H1 (cell line): ENCODE measurements at regions not wholly inside any gene's neighbourhood (a gene's known extent, or its start where the extent isn't known, plus 50 kb on each side); places are given as distances from the start of the nearest gene placed in this dataset.

ENCODE experiments used
- CTCF ChIA-PET: fragments of 300-600 bp; sonication (Branson Sonifier 250); formaldehyde crosslinking; loops from one replicate; lab custom pipeline; 2021; ENCODE audit not compliant: partially characterized antibody; lab: Charles Lee
- POLR2A ChIA-PET: fragments of 300-600 bp; sonication (Branson Sonifier 250); formaldehyde crosslinking; loops from one replicate; lab custom pipeline; 2021; ENCODE audit warnings: inconsistent platforms; ENCODE audit not compliant: partially characterized antibody; lab: Charles Lee
- DNase-seq, 2 experiments: peaks; one replicate each; pipeline versions ENCODE4 v3.0.0 to v3.0.0-alpha.2; 2010 to 2022; ENCODE audit warnings: low spot score in 2 of 2, low read depth in 1 of 2, mixed read lengths in 1 of 2
- FAIRE-seq: peaks from 2 replicates; lab custom pipeline; 2011; peaks lifted over from hg19 to GRCh38; lab: Jason Lieb, UNC
- H2AFZ ChIP-seq: 2 replicates; pipeline ENCODE4 v1.8.1; 2012; ENCODE audit warnings: low read length, inconsistent platforms
- H2AK5ac ChIP-seq: 2 replicates; pipeline ENCODE4 v1.6.1; 2013; ENCODE audit warnings: low read depth, low read length
- H2BK120ac ChIP-seq: replicated peaks from 2 replicates; pipeline ENCODE3; 2013; ENCODE audit warnings: low read depth, low read length, inconsistent platforms
- H2BK12ac ChIP-seq: 2 replicates; pipeline ENCODE4 v1.6.1; 2013; ENCODE audit warnings: low read depth, low read length
- H2BK15ac ChIP-seq: 2 replicates; pipeline ENCODE4 v1.6.1; 2013; ENCODE audit warnings: low read length
- H2BK20ac ChIP-seq: 2 replicates; pipeline ENCODE4 v1.6.1; 2013; ENCODE audit warnings: low read length
- H2BK5ac ChIP-seq: 2 replicates; pipeline ENCODE4 v1.6.1; 2013; ENCODE audit warnings: low read depth, low read length
- H3K14ac ChIP-seq: 2 replicates; pipeline ENCODE4 v1.6.1; 2013; ENCODE audit warnings: inconsistent platforms; ENCODE audit not compliant: insufficient read length
- H3K18ac ChIP-seq: 2 replicates; pipeline ENCODE4 v1.6.1; 2013; ENCODE audit warnings: low read length; ENCODE audit errors: extremely low read depth
- H3K23ac ChIP-seq: 2 replicates; pipeline ENCODE4 v1.6.1; 2013; ENCODE audit warnings: inconsistent platforms; ENCODE audit not compliant: insufficient read length
- H3K23me2 ChIP-seq: 2 replicates; pipeline ENCODE4 v1.6.1; 2013; ENCODE audit warnings: low read depth, low read length
- H3K27ac ChIP-seq: 2 replicates; pipeline ENCODE4 v1.6.1; 2011; ENCODE audit warnings: low read depth, low read length, inconsistent platforms
- H3K27me3 ChIP-seq, 4 experiments: replicated peaks in 1 of 4; 1 replicate in 1 of 4; 2 replicates in 3 of 4; pipeline versions ENCODE4 v1.6.1 to v1.8.1; 2011 to 2013; ENCODE audit warnings: low read length in 3 of 4, mild to moderate bottlenecking in 3 of 4, inconsistent platforms in 2 of 4, mixed read lengths in 2 of 4, moderate library complexity in 1 of 4; ENCODE audit not compliant: control insufficient read depth in 3 of 4, insufficient read depth in 3 of 4; ENCODE audit errors: extremely low read depth in 1 of 4
- H3K36me3 ChIP-seq, 4 experiments: 2 replicates each; pipeline versions ENCODE4 v1.6.1 to v1.8.1; 2011 to 2013; ENCODE audit warnings: mild to moderate bottlenecking in 4 of 4, low read length in 3 of 4, moderate library complexity in 2 of 4, control low read depth in 1 of 4, inconsistent platforms in 1 of 4; ENCODE audit not compliant: insufficient read depth in 4 of 4, control insufficient read depth in 2 of 4
- H3K4ac ChIP-seq: replicated peaks from 2 replicates; pipeline ENCODE3; 2013; ENCODE audit warnings: low read length, low read depth, mixed read lengths, inconsistent platforms; ENCODE audit not compliant: insufficient read length
- H3K4me1 ChIP-seq, 4 experiments: replicated peaks in 1 of 4; 1 replicate in 1 of 4; 2 replicates in 3 of 4; pipeline versions ENCODE4 v1.6.1 to v1.8.1; 2011 to 2013; ENCODE audit warnings: low read length in 3 of 4, inconsistent platforms in 2 of 4, mixed read lengths in 1 of 4; ENCODE audit not compliant: insufficient read depth in 4 of 4, control insufficient read depth in 3 of 4
- H3K4me2 ChIP-seq, 2 experiments: 2 replicates each; pipeline versions ENCODE4 v1.6.1 to v1.8.1; 2011 to 2013; ENCODE audit warnings: low read depth in 2 of 2, low read length in 2 of 2, control low read depth in 1 of 2, inconsistent platforms in 1 of 2, mild to moderate bottlenecking in 1 of 2; ENCODE audit not compliant: insufficient read depth in 1 of 2
- H3K4me3 ChIP-seq, 4 experiments: fragments of 200-600, 300-600 bp in 1 of 4; sonication (generic), shearing (Covaris generic), sonication (Bioruptor Twin) in 1 of 4; 2 replicates each; pipeline versions ENCODE4 v1.5.1 to v1.8.1; 2011 to 2016; ENCODE audit warnings: low read length in 4 of 4, low read depth in 3 of 4, control low read depth in 2 of 4, inconsistent platforms in 2 of 4, mild to moderate bottlenecking in 2 of 4, mixed read lengths in 1 of 4, moderate library complexity in 1 of 4; ENCODE audit not compliant: insufficient read depth in 2 of 4; ENCODE audit errors: extremely low read depth in 1 of 4
- H3K56ac ChIP-seq: replicated peaks from 2 replicates; pipeline ENCODE3; 2013; ENCODE audit warnings: low read depth, mild to moderate bottlenecking, mixed read lengths, low read length, inconsistent platforms; ENCODE audit not compliant: insufficient read length
- H3K79me1 ChIP-seq: 2 replicates; pipeline ENCODE4 v1.6.1; 2013; ENCODE audit warnings: low read depth, low read length, control low read depth
- H3K79me2 ChIP-seq, 2 experiments: 2 replicates each; pipeline versions ENCODE4 v1.6.1 to v1.8.1; 2012 to 2013; ENCODE audit warnings: low read length in 2 of 2, mild to moderate bottlenecking in 2 of 2, inconsistent platforms in 1 of 2; ENCODE audit not compliant: insufficient read depth in 2 of 2, control insufficient read depth in 1 of 2
- H3K9ac ChIP-seq, 4 experiments: replicated peaks in 1 of 4; 1 replicate in 1 of 4; 2 replicates in 3 of 4; pipeline versions ENCODE4 v1.6.1 to v1.8.1; 2011 to 2013; ENCODE audit warnings: low read depth in 3 of 4, low read length in 3 of 4, control low read depth in 2 of 4, mild to moderate bottlenecking in 2 of 4, moderate library complexity in 2 of 4, inconsistent platforms in 1 of 4; ENCODE audit errors: extremely low read depth in 1 of 4
- H3K9me3 ChIP-seq, 2 experiments: 2 replicates each; pipeline versions ENCODE4 v1.6.1 to v1.8.1; 2012 to 2013; ENCODE audit warnings: mild to moderate bottlenecking in 2 of 2, moderate library complexity in 2 of 2, control low read depth in 1 of 2, inconsistent platforms in 1 of 2, low read depth in 1 of 2, low read length in 1 of 2, mixed read lengths in 1 of 2; ENCODE audit not compliant: insufficient read depth in 2 of 2
- H4K20me1 ChIP-seq, 2 experiments: replicated peaks in 1 of 2; 2 replicates each; pipeline versions ENCODE3 to v1.8.1; 2011 to 2013; ENCODE audit warnings: inconsistent platforms in 2 of 2, low read length in 2 of 2, mild to moderate bottlenecking in 1 of 2; ENCODE audit not compliant: insufficient read depth in 2 of 2, control insufficient read depth in 1 of 2
- H4K5ac ChIP-seq: 2 replicates; pipeline ENCODE4 v1.6.1; 2013; ENCODE audit warnings: low read length, low read depth, mixed read lengths, inconsistent platforms; ENCODE audit not compliant: insufficient read length
- H4K8ac ChIP-seq: 2 replicates; pipeline ENCODE4 v1.8.0; 2013; ENCODE audit warnings: mild to moderate bottlenecking, moderate library complexity, low read length, inconsistent platforms; ENCODE audit not compliant: insufficient read depth; ENCODE audit errors: extremely low read depth
- H4K91ac ChIP-seq: replicated peaks from 2 replicates; pipeline ENCODE3; 2013; ENCODE audit warnings: low read length, mixed read lengths, inconsistent platforms; ENCODE audit not compliant: insufficient read length
- BACH1 ChIP-seq: IDR thresholded peaks from 2 replicates; pipeline ENCODE4 v1.6.1; 2012; ENCODE audit warnings: low read length, improper control_type of control experiment
- CBX8 ChIP-seq: fragments of 300-800, 300-1000 bp; sonication (generic); IDR thresholded peaks from 2 replicates; pipeline ENCODE4 v1.7.1; 2016; ENCODE audit warnings: low read depth, low read length, borderline replicate concordance
- SIRT6 ChIP-seq: IDR thresholded peaks from one replicate; pipeline ENCODE4 v1.7.1; 2012; ENCODE audit warnings: low read length, inconsistent platforms
- WGBS, 2 experiments: shearing (Covaris generic) in 1 of 2; methylation state at CpG; one replicate each; pipeline versions ENCODE4 v1.1.6 to v1.1.7; 2013 to 2015; ENCODE audit warnings: low lambda C conversion rate in 2 of 2, mixed read lengths in 2 of 2, inconsistent platforms in 1 of 2, low coverage in 1 of 2, missing lambda C conversion rate in 1 of 2; ENCODE audit not compliant: insufficient replicate concordance in 2 of 2, insufficient coverage in 1 of 2, insufficient read length in 1 of 2; ENCODE audit errors: extremely low coverage in 1 of 2, missing lambda C conversion rate in 1 of 2; 5-methylcytosine and 5-hydroxymethylcytosine counted together
- TF ChIP-seq, protein P1 (sequence below): IDR thresholded peaks from 2 replicates; pipeline ENCODE4 v1.6.1; 2011; ENCODE audit warnings: low read depth, mild to moderate bottlenecking, low read length; ENCODE audit not compliant: insufficient read depth

DNA sequence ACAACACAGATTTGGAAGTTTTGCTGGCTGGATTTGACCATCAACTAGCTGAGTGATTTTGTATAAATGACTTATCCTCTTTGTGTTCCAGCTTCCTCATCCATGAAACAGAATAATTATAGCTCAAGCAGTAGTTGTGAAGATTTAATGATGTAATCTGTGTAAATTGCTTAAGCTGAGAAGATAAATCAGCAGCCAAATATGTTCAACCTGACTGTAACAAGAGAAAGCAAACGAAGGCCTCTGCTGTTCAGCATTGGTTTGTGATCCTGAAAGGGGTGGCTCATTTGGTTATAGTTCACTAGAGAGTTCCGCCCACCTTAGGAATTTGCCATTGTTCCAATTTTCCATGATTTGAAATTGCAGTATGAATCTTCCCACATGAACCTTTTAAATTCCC is 75.7 kb upstream of the CCDC112 start:
- H3K27me3 ChIP-seq: no peaks in the 10 kb centered on the region; a peak in 1 of 7 replicates
- H4K5ac ChIP-seq: no peak overlapping the region
- H2AFZ ChIP-seq: no peak overlapping the region
- H3K23me2 ChIP-seq: no peaks in the 10 kb centered on the region
- H3K27ac ChIP-seq: no peak overlapping the region
- no peak overlapping the region for H2BK12ac ChIP-seq
- H3K36me3 ChIP-seq: no peaks in the 10 kb centered on the region
- no peak for DNase-seq
- H3K79me1 ChIP-seq: no peaks in the 10 kb centered on the region
- no peak overlapping the region for H3K23ac ChIP-seq
- H3K4ac ChIP-seq: no peak overlapping the region
- H3K4me2 ChIP-seq: no peak overlapping the region
- H3K9me3 ChIP-seq: no peaks in the 10 kb centered on the region
- H3K4me3 ChIP-seq: no peak overlapping the region
- H3K18ac ChIP-seq: no peak overlapping the region
- H3K14ac ChIP-seq: no peak overlapping the region
- no peak overlapping the region for H2BK120ac ChIP-seq
- no peak overlapping the region for H2BK5ac ChIP-seq
- no peak overlapping the region for H4K91ac ChIP-seq
- no peak for FAIRE-seq
- POLR2A ChIA-PET: interaction anchor here (1.4 kb wide), 1 partner anchor 171 kb away, joined by 3 read pairs; no protein-coding TSS in a partner anchor
- WGBS, 2 experiments: 81% methylated on average over 2 of the region's 2 CpGs; no CpG with 5 or more reads in 1 of the 2 experiments
- no peak overlapping the region for H2AK5ac ChIP-seq
- H4K20me1 ChIP-seq: no peaks in the 10 kb centered on the region
- TF ChIP-seq, protein P1, sequence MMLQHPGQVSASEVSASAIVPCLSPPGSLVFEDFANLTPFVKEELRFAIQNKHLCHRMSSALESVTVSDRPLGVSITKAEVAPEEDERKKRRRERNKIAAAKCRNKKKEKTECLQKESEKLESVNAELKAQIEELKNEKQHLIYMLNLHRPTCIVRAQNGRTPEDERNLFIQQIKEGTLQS: no peak
- TF ChIP-seq CBX8 (no peak), BACH1 (no peak), SIRT6 (no peak)
- CTCF ChIA-PET: interaction anchor here (0.7 to 1.0 kb wide), 3 partner anchors 9 to 605 kb away, joined by 3 read pairs; no protein-coding TSS in a partner anchor
- H2BK20ac ChIP-seq: no peak overlapping the region
- H3K79me2 ChIP-seq: no peaks in the 10 kb centered on the region
- H3K9ac ChIP-seq: no peak overlapping the region
- H3K56ac ChIP-seq: no peak overlapping the region
- peaks cover 0 to 8% (median 6%) of the 10 kb centered on the region in 4 experiments; a peak in 5 of 7 replicates for H3K4me1 ChIP-seq
- H2BK15ac ChIP-seq: no peak overlapping the region
- no peak overlapping the region for H4K8ac ChIP-seq
